Adrenal gland (tissue), 5 donors: ENCODE measurements at regions not wholly inside any gene's neighbourhood (a gene's known extent, or its start where the extent isn't known, plus 50 kb on each side); places are given as distances from the start of the nearest gene placed in this dataset.

ENCODE experiments used
- CTCF ChIP-seq, 6 experiments: fragments of 450-650 bp in 4 of 6; fragments of 200-600 bp in 2 of 6; sonication (generic) in 1 of 6; IDR thresholded peaks; 1 replicate in 5 of 6; 2 replicates in 1 of 6; pipeline versions ENCODE4 v1.5.1 to v1.8.0; 2016 to 2021; ENCODE audit warnings: antibody characterized with exemption in 6 of 6, mild to moderate bottlenecking in 2 of 6, moderate library complexity in 1 of 6
- POLR2A ChIP-seq, 2 donors: fragments of 450-650 bp; IDR thresholded peaks; one replicate each; pipeline ENCODE4 v1.6.1; 2017; ENCODE audit warnings: antibody characterized with exemption in 2 of 2, mild to moderate bottlenecking in 2 of 2, moderate library complexity in 1 of 2
- donor health status: DM: no; HTN: no; CAD: no.

GRCh38 chr5:86675311-86675710 is 57.6 kb downstream of the COX7C start:
- TF ChIP-seq CTCF (IDR thresholded peaks at IDR 0.05), result no peak
- TF ChIP-seq POLR2A (IDR thresholded peaks at IDR 0.05), result no peak
